HepG2 (cell line): ENCODE measurements at regions not wholly inside any gene's neighbourhood (a gene's known extent, or its start where the extent isn't known, plus 50 kb on each side); places are given as distances from the start of the nearest gene placed in this dataset.

ENCODE experiments used
- TF ChIP-seq, protein P1 (sequence below), 2 experiments: IDR thresholded peaks; 2 replicates each; pipeline ENCODE4 v1.6.1; 2011 to 2012; ENCODE audit warnings: low read length in 2 of 2, borderline replicate concordance in 1 of 2, low read depth in 1 of 2, mild to moderate bottlenecking in 1 of 2, moderate library complexity in 1 of 2
- TF ChIP-seq, protein P2 (sequence below): sonication (generic); formaldehyde crosslinking; conservative IDR thresholded peaks from 2 replicates; pipeline ENCODE4 v1.4.0; 2020; ENCODE audit warnings: missing genetic modification reagents

DNA sequence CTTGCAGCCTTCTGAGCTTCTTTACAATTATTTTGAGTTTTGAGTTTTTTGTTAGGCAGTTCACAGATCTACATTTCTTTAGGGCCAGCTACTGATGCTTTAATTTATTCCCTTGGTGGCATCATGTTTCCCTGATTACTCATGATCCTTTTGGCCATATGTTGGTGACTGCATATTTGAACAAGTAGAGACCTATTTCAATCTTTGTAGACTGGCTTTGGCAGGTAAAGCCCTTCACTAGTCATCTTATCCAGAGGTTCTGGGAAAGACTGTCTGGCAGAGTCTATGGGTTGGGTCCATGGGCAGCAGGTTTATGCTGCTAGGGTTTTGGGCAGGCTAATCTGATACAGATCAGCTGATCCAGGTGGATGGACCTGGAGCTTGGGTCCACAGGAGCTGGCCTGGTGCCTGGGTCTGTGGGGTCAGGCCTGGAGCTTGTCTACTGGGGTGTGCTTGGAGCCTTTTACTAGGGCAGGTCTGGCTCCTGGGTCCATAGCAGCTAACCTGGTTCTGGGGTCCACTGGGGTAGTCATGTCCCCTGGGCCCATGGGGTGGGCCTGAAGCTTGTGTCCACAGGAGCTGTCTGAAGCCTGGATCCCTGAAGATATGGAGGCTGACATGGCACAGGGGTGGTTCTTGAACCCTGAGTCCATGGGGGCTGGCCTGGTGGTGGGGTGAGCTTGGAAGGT, 72.7 kb downstream of the GPR85 start:
- TF ChIP-seq, protein P1, sequence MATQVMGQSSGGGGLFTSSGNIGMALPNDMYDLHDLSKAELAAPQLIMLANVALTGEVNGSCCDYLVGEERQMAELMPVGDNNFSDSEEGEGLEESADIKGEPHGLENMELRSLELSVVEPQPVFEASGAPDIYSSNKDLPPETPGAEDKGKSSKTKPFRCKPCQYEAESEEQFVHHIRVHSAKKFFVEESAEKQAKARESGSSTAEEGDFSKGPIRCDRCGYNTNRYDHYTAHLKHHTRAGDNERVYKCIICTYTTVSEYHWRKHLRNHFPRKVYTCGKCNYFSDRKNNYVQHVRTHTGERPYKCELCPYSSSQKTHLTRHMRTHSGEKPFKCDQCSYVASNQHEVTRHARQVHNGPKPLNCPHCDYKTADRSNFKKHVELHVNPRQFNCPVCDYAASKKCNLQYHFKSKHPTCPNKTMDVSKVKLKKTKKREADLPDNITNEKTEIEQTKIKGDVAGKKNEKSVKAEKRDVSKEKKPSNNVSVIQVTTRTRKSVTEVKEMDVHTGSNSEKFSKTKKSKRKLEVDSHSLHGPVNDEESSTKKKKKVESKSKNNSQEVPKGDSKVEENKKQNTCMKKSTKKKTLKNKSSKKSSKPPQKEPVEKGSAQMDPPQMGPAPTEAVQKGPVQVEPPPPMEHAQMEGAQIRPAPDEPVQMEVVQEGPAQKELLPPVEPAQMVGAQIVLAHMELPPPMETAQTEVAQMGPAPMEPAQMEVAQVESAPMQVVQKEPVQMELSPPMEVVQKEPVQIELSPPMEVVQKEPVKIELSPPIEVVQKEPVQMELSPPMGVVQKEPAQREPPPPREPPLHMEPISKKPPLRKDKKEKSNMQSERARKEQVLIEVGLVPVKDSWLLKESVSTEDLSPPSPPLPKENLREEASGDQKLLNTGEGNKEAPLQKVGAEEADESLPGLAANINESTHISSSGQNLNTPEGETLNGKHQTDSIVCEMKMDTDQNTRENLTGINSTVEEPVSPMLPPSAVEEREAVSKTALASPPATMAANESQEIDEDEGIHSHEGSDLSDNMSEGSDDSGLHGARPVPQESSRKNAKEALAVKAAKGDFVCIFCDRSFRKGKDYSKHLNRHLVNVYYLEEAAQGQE (IDR thresholded peaks at IDR 0.05; ENCODE audit: borderline replicate concordance in 1 of 2, low read depth in 1 of 2, low read length in 2 of 2) = no peak
- TF ChIP-seq, protein P2, sequence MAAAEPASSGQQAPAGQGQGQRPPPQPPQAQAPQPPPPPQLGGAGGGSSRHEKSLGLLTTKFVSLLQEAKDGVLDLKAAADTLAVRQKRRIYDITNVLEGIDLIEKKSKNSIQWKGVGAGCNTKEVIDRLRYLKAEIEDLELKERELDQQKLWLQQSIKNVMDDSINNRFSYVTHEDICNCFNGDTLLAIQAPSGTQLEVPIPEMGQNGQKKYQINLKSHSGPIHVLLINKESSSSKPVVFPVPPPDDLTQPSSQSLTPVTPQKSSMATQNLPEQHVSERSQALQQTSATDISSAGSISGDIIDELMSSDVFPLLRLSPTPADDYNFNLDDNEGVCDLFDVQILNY (CRISPR knock-in tag) = no peak
